ENCODE measurements at regions not wholly inside any gene's neighbourhood (a gene's known extent, or its start where the extent isn't known, plus 50 kb on each side); places are given as distances from the start of the nearest gene placed in this dataset.

- WGBS (ENCODE audit: insufficient coverage): 100% methylated on average over 1 of the region's 4 CpGs
Observed at GRCh38 chr7:145265180-145265579, 429.3 kb upstream of the TPK1 start.

DNA sequence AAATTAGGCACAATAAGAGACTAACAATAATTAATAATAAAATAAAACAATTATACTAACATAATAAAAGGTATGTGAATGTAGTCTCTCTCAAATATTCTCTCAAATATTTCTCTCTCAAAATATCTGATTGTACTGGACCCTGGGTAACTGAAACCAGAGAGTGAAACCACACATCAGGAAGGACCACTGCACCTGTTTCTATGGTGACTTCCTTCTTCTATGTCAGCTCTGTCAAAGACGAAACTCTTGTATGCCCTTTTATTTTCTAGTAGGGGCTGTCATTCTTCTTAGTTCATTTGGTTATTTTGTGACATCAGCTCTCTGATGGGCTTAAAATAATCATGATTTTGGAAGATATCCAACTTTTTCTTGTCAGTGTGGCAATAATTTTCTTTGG, 428.0 kb upstream of the TPK1 start:
- no peak for TF ChIP-seq CTCF (IDR thresholded peaks at IDR 0.05)
- no peak overlapping the region for H3K27ac ChIP-seq (ENCODE audit: low read depth in 1 of 2, low read length in 2 of 2)
- no peak overlapping the region for H3K4me2 ChIP-seq (replicated peaks; ENCODE audit: extremely low read depth, low read length, poor library complexity, severe bottlenecking)
- DNase-seq: no peak
- peaks cover 0 to 3% of the 10 kb centered on the region in 2 donors for H3K9me3 ChIP-seq (replicated peaks in 1 of 2; ENCODE audit: control insufficient read depth in 1 of 2, insufficient read depth in 1 of 2, low read length in 2 of 2)
- H3K4me3 ChIP-seq (replicated peaks in 1 of 3; ENCODE audit: low read depth in 2 of 3, low read length in 3 of 3): no peak overlapping the region
- H3K27ac Mint-ChIP-seq: no peak overlapping the region
- peaks cover 2 to 6% (median 4%) of the 10 kb centered on the region in 7 donors for H3K9me3 Mint-ChIP-seq
- H3K4me3 Mint-ChIP-seq: no peak overlapping the region
- no peaks in the 10 kb centered on the region for H3K79me2 ChIP-seq (ENCODE audit: insufficient read depth, low read length)
- H3K36me3 Mint-ChIP-seq: no peaks in the 10 kb centered on the region
- no peaks in the 10 kb centered on the region for H3K4me1 Mint-ChIP-seq
- no peaks in the 10 kb centered on the region for H3K27me3 ChIP-seq (ENCODE audit: control insufficient read depth in 2 of 2, insufficient read depth in 2 of 2, low read length in 2 of 2)
- WGBS (ENCODE audit: insufficient coverage): no CpG with 5 or more reads among the region's 1 CpG
- intact Hi-C loops (cut with micrococcal nuclease): no loop called here
- H3K36me3 ChIP-seq (replicated peaks in 1 of 2; ENCODE audit: control insufficient read depth in 1 of 2, insufficient read depth in 2 of 2, low read length in 2 of 2): no peaks in the 10 kb centered on the region
- H2AFZ ChIP-seq (ENCODE audit: insufficient read depth, low read depth, low read length, poor library complexity, severe bottlenecking): no peak overlapping the region
- H3K27me3 Mint-ChIP-seq (ENCODE audit: low read depth in 3 of 3): no peaks in the 10 kb centered on the region
- no peak overlapping the region for H3K9ac ChIP-seq (ENCODE audit: insufficient read depth, low read length, poor library complexity, severe bottlenecking)
- H3K4me1 ChIP-seq (ENCODE audit: control insufficient read depth in 1 of 2, insufficient read depth in 2 of 2, low read length in 2 of 2): no peaks in the 10 kb centered on the region
- no peaks in the 10 kb centered on the region for H4K20me1 ChIP-seq (ENCODE audit: insufficient read depth, low read length)

More at GRCh38 chr7:145265180-145265579, 429.3 kb upstream of the TPK1 start:
- no peak overlapping the region for H3K4me3 Mint-ChIP-seq
- no peak for DNase-seq
- H3K27ac Mint-ChIP-seq: no peak overlapping the region
- H3K4me3 ChIP-seq (replicated peaks in 1 of 3; ENCODE audit: low read depth in 2 of 3, low read length in 3 of 3): no peak overlapping the region
- H3K9me3 ChIP-seq (replicated peaks in 1 of 2; ENCODE audit: control insufficient read depth in 1 of 2, insufficient read depth in 1 of 2, low read length in 2 of 2): peaks cover 10 to 13% of the 10 kb centered on the region in 2 donors
- H3K27me3 Mint-ChIP-seq (ENCODE audit: low read depth in 3 of 3): no peaks in the 10 kb centered on the region
- H2AFZ ChIP-seq (ENCODE audit: insufficient read depth, low read depth, low read length, poor library complexity, severe bottlenecking): no peak overlapping the region
- H3K36me3 Mint-ChIP-seq: no peaks in the 10 kb centered on the region
- H3K4me1 ChIP-seq (ENCODE audit: control insufficient read depth in 1 of 2, insufficient read depth in 2 of 2, low read length in 2 of 2): no peaks in the 10 kb centered on the region
- no peak overlapping the region for H3K27ac ChIP-seq (ENCODE audit: low read depth in 1 of 2, low read length in 2 of 2)
- no peaks in the 10 kb centered on the region for H4K20me1 ChIP-seq (ENCODE audit: insufficient read depth, low read length)
- H3K4me1 Mint-ChIP-seq: no peaks in the 10 kb centered on the region
- TF ChIP-seq CTCF (IDR thresholded peaks at IDR 0.05): no peak
- H3K27me3 ChIP-seq (ENCODE audit: control insufficient read depth in 2 of 2, insufficient read depth in 2 of 2, low read length in 2 of 2): no peaks in the 10 kb centered on the region
- peaks cover 3 to 9% (median 6%) of the 10 kb centered on the region in 7 donors for H3K9me3 Mint-ChIP-seq
- H3K36me3 ChIP-seq (replicated peaks in 1 of 2; ENCODE audit: control insufficient read depth in 1 of 2, insufficient read depth in 2 of 2, low read length in 2 of 2): no peaks in the 10 kb centered on the region
- H3K79me2 ChIP-seq (ENCODE audit: insufficient read depth, low read length): no peaks in the 10 kb centered on the region
- intact Hi-C loops (cut with micrococcal nuclease): no loop called here
- H3K9ac ChIP-seq (ENCODE audit: insufficient read depth, low read length, poor library complexity, severe bottlenecking): no peak overlapping the region
- no peak overlapping the region for H3K4me2 ChIP-seq (replicated peaks; ENCODE audit: extremely low read depth, low read length, poor library complexity, severe bottlenecking)
